ENCODE measurements at regions not wholly inside any gene's neighbourhood (a gene's known extent, or its start where the extent isn't known, plus 50 kb on each side); places are given as distances from the start of the nearest gene placed in this dataset.

DNA sequence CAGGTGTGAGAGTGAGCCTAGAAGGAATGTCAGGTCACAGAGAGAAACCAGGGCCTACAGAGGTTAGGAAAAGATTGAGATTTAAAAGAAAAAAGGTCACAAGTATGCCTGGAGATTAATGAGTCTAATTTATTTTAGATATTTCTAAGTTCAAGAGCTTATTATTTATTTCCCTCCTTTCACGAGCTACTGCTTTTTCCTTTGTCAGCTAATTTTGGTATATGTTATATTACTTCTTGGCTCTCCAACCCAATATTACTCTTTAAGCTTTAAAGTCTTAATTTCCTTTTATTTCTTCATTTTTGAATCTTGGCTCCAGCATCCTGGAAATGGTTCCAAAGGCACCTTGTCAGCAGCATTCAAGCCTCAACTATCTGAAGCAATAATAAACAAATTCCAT lies 109.5 kb upstream of the MIS18BP1 start:
- no peak for DNase-seq (ENCODE audit: low spot score)

- no peak for DNase-seq (ENCODE audit: low spot score)
Measured at GRCh38 chr14:45361727-45362126, 108.7 kb upstream of the MIS18BP1 start.

DNA sequence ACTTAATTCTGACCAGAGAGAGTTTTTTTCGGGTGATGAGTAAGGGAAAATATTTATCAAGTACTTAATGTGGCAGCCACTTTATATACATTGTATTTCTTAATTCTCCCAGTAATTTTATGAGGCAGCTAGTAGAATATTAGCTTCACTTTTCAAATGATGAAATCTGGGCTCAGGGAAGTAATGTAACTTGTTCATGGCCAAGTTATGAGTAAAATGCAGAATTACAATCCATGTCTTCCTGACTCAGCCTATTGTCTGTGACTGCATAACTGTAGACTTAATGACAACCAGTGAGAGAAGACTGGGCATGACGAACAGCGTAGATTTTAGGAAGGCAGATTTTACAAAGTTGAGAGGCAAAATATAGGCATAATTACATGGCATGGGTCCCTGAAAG lies 106.7 kb upstream of the MIS18BP1 start:
- no peak for DNase-seq (ENCODE audit: low spot score)

- DNase-seq (ENCODE audit: low spot score) = no peak
Measured at GRCh38 chr14:45332360-45332988, 79.5 kb upstream of the MIS18BP1 start.

DNA sequence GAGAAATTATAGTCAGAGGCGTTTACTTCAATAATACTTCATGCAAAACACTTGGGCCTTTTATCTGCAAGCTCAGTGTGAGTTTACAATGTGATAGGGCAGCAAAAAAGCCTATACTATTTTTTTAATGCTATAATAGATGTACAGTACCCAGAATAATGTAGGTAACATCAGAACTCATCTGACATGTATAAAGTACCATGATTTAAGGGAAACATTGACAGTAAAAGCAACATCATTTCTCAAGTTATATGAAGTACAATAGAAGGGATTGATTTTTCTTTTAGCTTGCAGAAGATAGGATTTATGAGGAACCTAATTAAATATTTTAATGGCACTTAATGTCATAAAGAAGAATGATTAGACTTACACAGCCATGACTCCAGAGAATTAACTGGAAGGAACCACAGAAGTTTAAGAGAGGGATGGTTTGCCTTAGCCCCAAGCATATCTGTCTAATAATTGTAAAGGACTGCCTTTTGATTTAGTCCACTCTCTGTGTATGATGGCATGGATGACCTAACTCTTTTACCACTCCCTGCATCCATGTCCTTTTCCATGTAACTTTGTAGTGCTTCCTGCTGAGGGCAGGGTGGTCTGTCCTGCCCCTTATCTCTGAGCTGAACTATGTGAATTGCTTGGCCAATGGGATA lies 55.9 kb upstream of the MIS18BP1 start:
- no peak for DNase-seq (ENCODE audit: low spot score)
